HG03108 (cell line): ENCODE measurements at regions not wholly inside any gene's neighbourhood (a gene's known extent, or its start where the extent isn't known, plus 50 kb on each side); places are given as distances from the start of the nearest gene placed in this dataset.

Source experiments
- ATAC-seq: cut with Tn5 transposase; IDR thresholded peaks from one replicate; pipeline ENCODE4 v1.9.1; 2021; ENCODE audit warnings: moderate library complexity; ENCODE audit not compliant: unreplicated experiment

GRCh38 chr4:15364183-15364582, 63.6 kb upstream of the C1QTNF7 start:
- no peak for ATAC-seq

DNA sequence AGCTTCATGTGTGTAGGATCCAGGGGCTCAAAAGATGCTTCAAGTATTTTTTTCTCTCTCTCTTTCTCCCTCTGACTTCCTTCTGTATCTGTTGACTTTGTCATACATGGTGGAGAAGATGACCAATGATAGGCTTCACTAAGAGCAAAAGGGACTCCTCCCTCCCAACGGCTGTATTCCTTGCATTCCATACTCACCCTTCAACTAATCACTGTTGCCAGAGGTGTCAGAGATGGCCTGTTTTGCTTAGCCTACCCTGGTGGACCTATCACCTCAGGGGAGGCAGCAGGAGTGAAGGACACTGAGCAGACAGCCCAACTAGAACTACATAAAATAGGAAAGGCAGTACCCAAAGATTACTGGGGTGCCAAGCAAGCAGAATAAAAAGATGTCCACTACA, 62.2 kb upstream of the C1QTNF7 start:
- no peak for ATAC-seq

- no peak for ATAC-seq
Observed at GRCh38 chr4:15366721-15367120, 61.1 kb upstream of the C1QTNF7 start.

DNA sequence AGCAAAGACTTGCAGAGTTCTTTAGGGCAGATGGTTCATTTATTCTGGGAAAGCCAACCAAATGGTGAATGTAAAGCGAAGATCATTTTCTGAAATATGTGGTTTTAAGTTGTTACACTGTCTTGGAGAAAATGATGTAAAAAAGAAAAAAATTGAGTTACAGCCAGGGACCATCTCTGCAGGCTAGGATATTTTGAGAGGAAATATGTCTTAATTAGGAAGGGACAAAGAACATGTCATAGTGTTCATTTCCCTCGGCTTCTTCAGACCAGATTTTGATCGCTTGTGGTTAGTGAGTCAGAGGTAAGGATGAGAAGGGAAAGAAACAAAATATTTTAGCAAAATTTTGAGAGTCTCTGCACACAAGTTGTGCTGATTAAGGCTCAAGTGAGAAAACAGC, 59.0 kb upstream of the C1QTNF7 start:
- ATAC-seq: no peak

GRCh38 chr4:15370296-15370695, 57.5 kb upstream of the C1QTNF7 start:
- no peak for ATAC-seq

DNA sequence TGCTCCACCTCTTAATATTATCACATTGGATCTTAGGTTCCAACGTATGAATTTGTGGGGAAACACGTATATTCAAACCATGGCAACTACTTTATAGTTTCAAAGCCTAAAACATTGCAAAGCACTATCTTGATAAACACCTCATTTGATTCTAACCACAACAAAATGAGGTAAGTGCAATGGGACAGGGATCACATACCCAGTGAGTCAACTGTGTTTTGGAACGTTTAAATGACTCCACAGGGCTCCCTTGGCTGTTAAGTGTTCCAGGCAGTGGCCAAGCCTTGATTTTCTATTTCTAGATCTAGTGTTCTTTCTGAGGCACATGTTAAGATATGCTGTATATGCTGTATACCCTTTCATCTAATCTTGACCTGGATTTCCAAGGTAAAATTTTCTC, 54.5 kb upstream of the C1QTNF7 start:
- no peak for ATAC-seq

- ATAC-seq: no peak
Observed at GRCh38 chr4:15374656-15375055, 53.2 kb upstream of the C1QTNF7 start.

GRCh38 chr4:15375667-15376066, 52.2 kb upstream of the C1QTNF7 start:
- no peak for ATAC-seq

DNA sequence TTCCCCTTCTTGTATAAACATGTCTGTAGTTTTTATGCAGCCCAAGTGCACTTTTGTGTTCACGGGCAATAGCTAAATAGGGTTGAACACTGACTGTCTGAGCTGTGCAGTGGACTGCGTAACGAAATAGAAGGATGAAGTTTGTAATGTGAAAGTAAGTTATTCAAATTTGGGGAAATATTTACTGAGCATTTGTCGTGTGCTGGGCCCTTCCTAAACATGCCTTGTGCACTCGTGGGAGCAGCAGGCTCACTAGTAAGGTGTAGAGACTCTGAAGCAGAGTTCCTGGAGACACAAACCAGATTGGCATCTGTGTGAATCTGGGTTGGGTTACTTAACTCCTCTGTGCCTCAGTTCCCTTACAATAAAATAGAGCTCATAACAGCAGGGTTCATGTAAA, 51.7 kb upstream of the C1QTNF7 start:
- no peak for ATAC-seq

- no peak for ATAC-seq
Observed at GRCh38 chr4:15376594-15376993, 51.2 kb upstream of the C1QTNF7 start.
